Retinal pigment epithelial cell (primary cell): ENCODE measurements at regions not wholly inside any gene's neighbourhood (a gene's known extent, or its start where the extent isn't known, plus 50 kb on each side); places are given as distances from the start of the nearest gene placed in this dataset.

ENCODE experiments used
- DNase-seq: peaks from one replicate; pipeline ENCODE4 v3.0.0-alpha.2; 2010; ENCODE audit warnings: low read depth
- H3K4me3 ChIP-seq: 2 replicates; pipeline ENCODE4 v1.5.1; 2011; ENCODE audit warnings: mild to moderate bottlenecking, low read length, control low read depth, moderate library complexity
- TF ChIP-seq, protein P1 (sequence below): conservative IDR thresholded peaks from 2 replicates; pipeline ENCODE4 v1.5.1; 2011; ENCODE audit warnings: low read depth, low read length, control low read depth, inconsistent platforms

GRCh38 chr9:93801120-93801519 is 154.0 kb downstream of the BARX1 start:
- TF ChIP-seq, protein P1, sequence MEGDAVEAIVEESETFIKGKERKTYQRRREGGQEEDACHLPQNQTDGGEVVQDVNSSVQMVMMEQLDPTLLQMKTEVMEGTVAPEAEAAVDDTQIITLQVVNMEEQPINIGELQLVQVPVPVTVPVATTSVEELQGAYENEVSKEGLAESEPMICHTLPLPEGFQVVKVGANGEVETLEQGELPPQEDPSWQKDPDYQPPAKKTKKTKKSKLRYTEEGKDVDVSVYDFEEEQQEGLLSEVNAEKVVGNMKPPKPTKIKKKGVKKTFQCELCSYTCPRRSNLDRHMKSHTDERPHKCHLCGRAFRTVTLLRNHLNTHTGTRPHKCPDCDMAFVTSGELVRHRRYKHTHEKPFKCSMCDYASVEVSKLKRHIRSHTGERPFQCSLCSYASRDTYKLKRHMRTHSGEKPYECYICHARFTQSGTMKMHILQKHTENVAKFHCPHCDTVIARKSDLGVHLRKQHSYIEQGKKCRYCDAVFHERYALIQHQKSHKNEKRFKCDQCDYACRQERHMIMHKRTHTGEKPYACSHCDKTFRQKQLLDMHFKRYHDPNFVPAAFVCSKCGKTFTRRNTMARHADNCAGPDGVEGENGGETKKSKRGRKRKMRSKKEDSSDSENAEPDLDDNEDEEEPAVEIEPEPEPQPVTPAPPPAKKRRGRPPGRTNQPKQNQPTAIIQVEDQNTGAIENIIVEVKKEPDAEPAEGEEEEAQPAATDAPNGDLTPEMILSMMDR, result no peak
- no peak overlapping the region for H3K4me3 ChIP-seq
- no peak for DNase-seq

- TF ChIP-seq, protein P1, result no peak
- H3K4me3 ChIP-seq, result no peak overlapping the region
These were observed 162.8 kb downstream of the BARX1 start for GRCh38 chr9:93792358-93792757.

GRCh38 chr9:93786204-93786603 is 169.0 kb downstream of the BARX1 start:
- TF ChIP-seq, protein P1, result no peak
- no peak overlapping the region for H3K4me3 ChIP-seq
- DNase-seq, result no peak

More at GRCh38 chr9:93792358-93792757, 162.8 kb downstream of the BARX1 start:
- DNase-seq, result no peak

GRCh38 chr9:93776873-93777272 is 178.3 kb downstream of the BARX1 start:
- DNase-seq, result no peak
- no peak overlapping the region for H3K4me3 ChIP-seq
- TF ChIP-seq, protein P1, result no peak

DNA sequence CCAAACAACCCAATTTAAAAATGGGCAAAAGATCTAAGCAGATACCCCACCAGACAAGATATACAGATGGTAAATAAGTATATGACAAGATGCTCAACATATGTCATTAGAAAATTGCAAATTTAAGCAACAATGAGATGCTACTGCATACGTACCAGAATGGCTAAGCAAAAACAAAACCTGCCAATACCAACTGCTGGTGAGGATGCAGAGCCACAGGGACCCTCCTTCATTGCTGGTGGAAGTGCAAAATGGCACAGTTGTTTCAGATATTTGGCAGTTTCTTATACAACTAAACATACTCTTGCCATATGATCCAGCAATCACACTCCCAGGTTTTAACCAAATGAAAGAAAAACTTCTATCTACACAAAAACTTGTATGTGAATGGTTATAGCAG is 178.9 kb downstream of the BARX1 start:
- TF ChIP-seq, protein P1, result no peak
- no peak overlapping the region for H3K4me3 ChIP-seq
- no peak for DNase-seq

DNA sequence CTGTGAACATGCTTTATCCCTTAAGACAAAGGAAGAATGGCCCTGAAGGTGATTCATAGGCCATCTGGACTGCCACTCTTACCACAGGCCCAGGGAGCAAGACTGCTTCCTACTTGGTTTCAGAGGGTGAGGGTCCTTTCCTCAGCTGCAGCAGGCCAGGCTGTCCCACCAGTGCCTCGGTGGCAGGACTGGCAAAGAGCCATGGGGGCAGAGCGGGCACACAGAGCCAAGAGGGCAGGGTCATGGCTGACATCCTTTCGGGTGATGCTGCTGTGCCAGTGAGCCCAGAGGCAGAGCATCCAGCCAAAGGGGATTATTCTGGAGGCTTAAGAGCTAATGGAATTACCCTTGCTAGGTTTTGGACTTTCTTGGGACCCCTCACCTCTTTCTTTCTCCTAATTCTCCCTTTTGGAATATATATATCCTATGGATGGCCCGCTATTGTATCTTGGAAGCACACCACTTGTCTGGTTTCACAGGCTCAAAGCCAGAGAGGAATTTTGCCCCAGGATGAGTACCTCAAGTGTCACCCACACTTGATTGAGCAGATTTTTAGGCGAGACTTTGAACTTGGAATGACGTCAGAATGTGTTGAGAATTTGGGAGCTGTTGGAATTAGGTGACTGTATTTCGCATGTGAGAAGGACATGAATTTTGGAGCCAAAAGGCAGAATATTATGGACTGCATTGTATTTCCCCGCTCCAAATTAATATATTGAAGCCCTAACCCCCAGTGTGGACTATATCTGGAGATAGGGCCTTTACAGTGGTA is 180.6 kb downstream of the BARX1 start:
- TF ChIP-seq, protein P1, result no peak
- H3K4me3 ChIP-seq, result no peak overlapping the region
- DNase-seq, result no peak

DNA sequence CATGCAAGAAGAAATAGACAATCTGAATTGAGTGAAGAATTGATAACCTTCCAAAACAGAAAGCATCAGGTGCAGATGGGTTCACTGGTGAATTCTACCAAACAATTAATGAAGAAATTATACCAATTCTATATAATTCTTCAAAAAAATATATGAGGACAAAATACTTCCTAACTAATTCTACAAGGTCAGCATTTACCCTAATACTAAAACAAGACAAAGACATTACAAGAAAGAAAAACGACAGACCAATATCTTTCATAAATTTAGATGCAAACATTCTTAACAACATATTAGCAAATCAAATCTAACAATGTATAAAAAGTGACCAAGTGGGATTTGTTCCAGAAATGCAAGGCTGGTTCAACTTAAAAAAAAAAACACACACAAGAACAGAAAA is 183.9 kb downstream of the BARX1 start:
- H3K4me3 ChIP-seq, result no peak overlapping the region
- no peak for DNase-seq
- TF ChIP-seq, protein P1, result no peak
